Tibial artery (tissue), 4 donors: ENCODE measurements at regions not wholly inside any gene's neighbourhood (a gene's known extent, or its start where the extent isn't known, plus 50 kb on each side); places are given as distances from the start of the nearest gene placed in this dataset.

Experiments
- DNase-seq, 2 donors: peaks; one replicate each; pipeline ENCODE4 v3.0.0-alpha.2; 2019
- H3K27ac ChIP-seq, 2 donors: fragments of 200-600 bp; sonication (generic) in 1 of 2; 1 replicate in 1 of 2; 2 replicates in 1 of 2; pipeline ENCODE4 v1.5.1; 2018 to 2019; ENCODE audit warnings: mild to moderate bottlenecking in 1 of 2
- H3K27me3 ChIP-seq, 2 donors: fragments of 200-600 bp; sonication (generic) in 1 of 2; one replicate each; pipeline versions ENCODE4 v1.5.1 to v1.6.0; 2016 to 2019
- H3K36me3 ChIP-seq, 3 donors: fragments of 200-600 bp; sonication (generic) in 2 of 3; one replicate each; pipeline ENCODE4 v1.5.1; 2016 to 2019; ENCODE audit warnings: mild to moderate bottlenecking in 2 of 3
- H3K4me1 ChIP-seq, 4 donors: fragments of 200-600 bp; sonication (generic) in 2 of 4; 1 replicate in 3 of 4; 2 replicates in 1 of 4; pipeline ENCODE4 v1.5.1; 2016 to 2019
- H3K4me3 ChIP-seq, 2 donors: fragments of 200-600 bp; sonication (generic) in 1 of 2; 1 replicate in 1 of 2; 2 replicates in 1 of 2; pipeline ENCODE4 v1.5.1; 2018 to 2019; ENCODE audit warnings: mild to moderate bottlenecking in 2 of 2
- H3K9me3 ChIP-seq, 3 donors: fragments of 200-600 bp; sonication (generic) in 1 of 3; one replicate each; pipeline ENCODE4 v1.5.1; 2016 to 2019
- intact Hi-C: fragments of 100-400 bp; cut with DNase I; formaldehyde crosslinking; loops from one replicate; pipeline ENCODE4 v1.15.0; 2023; ENCODE audit warnings: low total_unique reads
- TF ChIP-seq, protein P1 (sequence below), 2 experiments: fragments of 200-600 bp in 1 of 2; fragments of 450-650 bp in 1 of 2; IDR thresholded peaks; one replicate each; pipeline ENCODE4 v1.5.1; 2017 to 2019; ENCODE audit warnings: antibody characterized with exemption in 2 of 2, mild to moderate bottlenecking in 1 of 2, moderate library complexity in 1 of 2

DNA sequence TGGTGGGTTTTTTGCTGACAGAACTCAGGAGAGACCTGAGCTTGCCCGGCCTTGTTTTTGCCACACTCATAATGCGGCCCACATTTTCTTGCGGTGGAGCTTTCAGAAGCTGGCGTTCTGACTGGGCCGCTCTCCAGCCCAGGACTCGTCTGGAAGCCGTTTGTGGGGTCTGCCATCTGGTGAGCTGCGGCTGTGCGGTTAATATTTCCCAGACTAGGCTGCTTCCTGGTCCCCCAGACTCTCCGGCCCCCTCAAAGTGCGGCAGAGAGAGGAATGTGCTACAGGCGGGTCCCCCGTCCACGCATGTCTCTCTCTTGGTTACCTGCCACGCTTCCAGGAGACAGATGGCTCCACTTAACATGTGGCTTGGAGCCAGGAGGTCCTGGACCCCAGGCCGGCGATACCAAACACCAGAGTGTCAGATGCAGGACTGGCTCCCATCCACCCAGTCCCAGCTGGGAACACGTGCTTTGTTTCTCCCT is 128.9 kb upstream of the PMEPA1 start:
- H3K9me3 ChIP-seq: no peaks in the 10 kb centered on the region
- intact Hi-C loops: no loop called here
- no peaks in the 10 kb centered on the region for H3K27me3 ChIP-seq
- DNase-seq: no peak
- H3K36me3 ChIP-seq: no peaks in the 10 kb centered on the region
- TF ChIP-seq, protein P1, sequence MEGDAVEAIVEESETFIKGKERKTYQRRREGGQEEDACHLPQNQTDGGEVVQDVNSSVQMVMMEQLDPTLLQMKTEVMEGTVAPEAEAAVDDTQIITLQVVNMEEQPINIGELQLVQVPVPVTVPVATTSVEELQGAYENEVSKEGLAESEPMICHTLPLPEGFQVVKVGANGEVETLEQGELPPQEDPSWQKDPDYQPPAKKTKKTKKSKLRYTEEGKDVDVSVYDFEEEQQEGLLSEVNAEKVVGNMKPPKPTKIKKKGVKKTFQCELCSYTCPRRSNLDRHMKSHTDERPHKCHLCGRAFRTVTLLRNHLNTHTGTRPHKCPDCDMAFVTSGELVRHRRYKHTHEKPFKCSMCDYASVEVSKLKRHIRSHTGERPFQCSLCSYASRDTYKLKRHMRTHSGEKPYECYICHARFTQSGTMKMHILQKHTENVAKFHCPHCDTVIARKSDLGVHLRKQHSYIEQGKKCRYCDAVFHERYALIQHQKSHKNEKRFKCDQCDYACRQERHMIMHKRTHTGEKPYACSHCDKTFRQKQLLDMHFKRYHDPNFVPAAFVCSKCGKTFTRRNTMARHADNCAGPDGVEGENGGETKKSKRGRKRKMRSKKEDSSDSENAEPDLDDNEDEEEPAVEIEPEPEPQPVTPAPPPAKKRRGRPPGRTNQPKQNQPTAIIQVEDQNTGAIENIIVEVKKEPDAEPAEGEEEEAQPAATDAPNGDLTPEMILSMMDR (IDR thresholded peaks at IDR 0.05): no peak
- H3K27ac ChIP-seq: no peak overlapping the region
- H3K4me3 ChIP-seq: no peak overlapping the region
- no peaks in the 10 kb centered on the region for H3K4me1 ChIP-seq

DNA sequence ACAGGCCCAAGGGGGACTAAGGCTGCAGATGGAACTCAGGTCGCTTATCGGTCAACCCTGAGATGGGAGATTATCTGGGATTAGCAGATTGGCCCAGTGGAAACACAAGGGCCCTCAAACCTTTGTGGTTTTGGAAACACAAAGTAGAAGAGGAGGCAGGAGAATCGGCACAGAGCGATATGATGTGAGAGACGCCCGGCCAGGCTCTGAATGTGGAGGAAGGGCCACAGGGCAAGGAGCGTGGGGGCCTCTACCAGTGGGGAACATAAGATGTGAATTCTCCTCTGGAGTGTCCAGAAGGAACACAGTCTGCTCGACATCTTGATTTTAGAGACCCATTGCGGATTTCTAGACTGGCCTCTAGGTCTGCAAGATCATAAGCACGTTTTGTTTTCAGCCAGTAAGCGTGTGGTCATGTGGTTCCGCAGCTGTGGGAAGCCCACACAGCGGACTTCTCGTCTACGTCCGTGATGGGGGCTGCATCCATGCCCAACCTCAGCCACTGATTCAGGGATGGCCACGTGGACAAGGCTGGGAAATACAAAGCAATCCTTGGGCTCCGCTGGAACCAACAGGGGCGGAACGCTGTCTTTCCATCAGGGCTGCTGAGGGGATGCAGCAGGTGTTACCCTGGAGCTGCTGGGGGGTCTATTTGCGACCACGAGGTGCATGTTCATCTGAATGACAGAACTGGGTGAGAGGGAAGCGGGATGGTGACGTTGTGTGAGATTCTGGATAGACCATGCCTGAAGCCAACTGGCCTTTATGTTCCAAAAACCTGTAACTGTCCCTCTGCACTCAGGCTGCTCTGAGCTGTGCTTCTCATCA is 127.6 kb upstream of the PMEPA1 start:
- no peak overlapping the region for H3K4me3 ChIP-seq
- DNase-seq: no peak
- no peaks in the 10 kb centered on the region for H3K4me1 ChIP-seq
- H3K36me3 ChIP-seq: no peaks in the 10 kb centered on the region
- no peaks in the 10 kb centered on the region for H3K27me3 ChIP-seq
- TF ChIP-seq, protein P1 (IDR thresholded peaks at IDR 0.05): no peak
- no peaks in the 10 kb centered on the region for H3K9me3 ChIP-seq
- no peak overlapping the region for H3K27ac ChIP-seq
- intact Hi-C loops: no loop called here

DNA sequence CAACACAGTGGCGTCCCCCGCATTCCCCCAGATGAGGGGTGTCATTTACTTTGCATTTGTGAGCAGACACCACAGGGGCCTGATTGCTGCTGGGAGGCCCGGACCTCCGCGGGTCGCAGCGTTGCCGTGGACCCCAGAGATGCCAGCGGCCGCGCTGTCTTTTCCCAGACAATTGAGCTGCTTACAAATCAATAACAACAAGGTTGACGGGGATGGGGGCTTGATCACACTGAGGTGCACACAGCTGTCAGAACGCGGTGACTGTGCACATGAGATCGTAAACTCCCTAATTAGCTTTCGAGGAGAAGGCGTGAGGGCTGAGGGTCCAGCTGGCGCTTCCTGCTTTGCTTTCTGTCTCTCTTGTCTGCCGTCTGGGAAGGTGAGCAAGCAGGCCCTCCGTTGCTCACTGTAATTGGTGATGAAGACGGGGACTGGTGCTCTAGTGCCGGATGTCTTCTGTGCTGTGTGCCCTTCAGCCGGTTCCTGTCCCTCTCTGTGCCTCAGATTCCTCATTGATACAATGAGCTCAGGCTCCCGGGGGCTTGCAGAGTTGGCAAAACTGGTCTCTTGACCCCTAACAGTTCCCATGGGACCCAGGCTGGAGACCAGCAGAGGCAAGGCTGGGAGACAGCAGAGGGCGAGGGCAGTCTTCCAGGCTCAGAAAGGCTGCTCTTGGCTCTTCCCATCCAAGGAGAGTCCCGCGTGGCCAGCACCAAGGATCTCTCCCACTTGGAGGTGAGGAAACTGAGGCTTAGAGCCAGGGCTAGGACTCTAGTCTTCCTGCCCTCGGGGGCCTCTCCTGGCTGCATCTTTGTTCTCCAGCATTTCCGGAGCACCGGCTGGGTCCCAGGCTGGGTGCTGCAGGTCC is 126.0 kb upstream of the PMEPA1 start:
- TF ChIP-seq, protein P1 (IDR thresholded peaks at IDR 0.05): no peak
- Histone ChIP-seq H3K27me3 (no peaks in the 10 kb centered on the region), H3K9me3 (no peaks in the 10 kb centered on the region), H3K4me1 (peaks cover 0 to 11% (median 3%) of the 10 kb centered on the region in 4 donors), H3K27ac (no peak overlapping the region), H3K36me3 (no peaks in the 10 kb centered on the region), H3K4me3 (no peak overlapping the region)
- DNase-seq: peak in 1 of 2 donors; percentile 33
- intact Hi-C loops: no loop called here

DNA sequence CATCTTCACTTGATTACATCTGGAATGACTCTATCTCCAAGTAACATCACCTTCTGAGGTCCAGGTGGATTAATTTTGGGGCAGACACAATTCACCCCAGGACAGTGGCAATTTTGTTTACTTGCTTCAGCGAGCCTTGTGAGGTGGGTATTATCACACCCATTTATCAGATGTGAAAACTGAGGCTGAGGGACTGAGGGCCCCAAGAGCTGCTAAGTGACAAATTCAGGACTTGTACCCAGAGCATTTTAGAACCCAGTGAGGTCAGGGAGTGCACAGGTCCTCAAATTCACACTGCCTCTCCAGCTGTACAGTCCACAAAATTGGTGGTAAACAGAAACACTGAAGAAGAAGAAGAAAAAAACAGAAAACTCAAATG is 125.2 kb upstream of the PMEPA1 start:
- peaks cover 0 to 11% (median 3%) of the 10 kb centered on the region in 4 donors for H3K4me1 ChIP-seq
- no peak overlapping the region for H3K27ac ChIP-seq
- no peaks in the 10 kb centered on the region for H3K9me3 ChIP-seq
- DNase-seq: no peak
- no peaks in the 10 kb centered on the region for H3K36me3 ChIP-seq
- TF ChIP-seq, protein P1 (IDR thresholded peaks at IDR 0.05): no peak
- no peak overlapping the region for H3K4me3 ChIP-seq
- no peaks in the 10 kb centered on the region for H3K27me3 ChIP-seq
- intact Hi-C loops: no loop called here

DNA sequence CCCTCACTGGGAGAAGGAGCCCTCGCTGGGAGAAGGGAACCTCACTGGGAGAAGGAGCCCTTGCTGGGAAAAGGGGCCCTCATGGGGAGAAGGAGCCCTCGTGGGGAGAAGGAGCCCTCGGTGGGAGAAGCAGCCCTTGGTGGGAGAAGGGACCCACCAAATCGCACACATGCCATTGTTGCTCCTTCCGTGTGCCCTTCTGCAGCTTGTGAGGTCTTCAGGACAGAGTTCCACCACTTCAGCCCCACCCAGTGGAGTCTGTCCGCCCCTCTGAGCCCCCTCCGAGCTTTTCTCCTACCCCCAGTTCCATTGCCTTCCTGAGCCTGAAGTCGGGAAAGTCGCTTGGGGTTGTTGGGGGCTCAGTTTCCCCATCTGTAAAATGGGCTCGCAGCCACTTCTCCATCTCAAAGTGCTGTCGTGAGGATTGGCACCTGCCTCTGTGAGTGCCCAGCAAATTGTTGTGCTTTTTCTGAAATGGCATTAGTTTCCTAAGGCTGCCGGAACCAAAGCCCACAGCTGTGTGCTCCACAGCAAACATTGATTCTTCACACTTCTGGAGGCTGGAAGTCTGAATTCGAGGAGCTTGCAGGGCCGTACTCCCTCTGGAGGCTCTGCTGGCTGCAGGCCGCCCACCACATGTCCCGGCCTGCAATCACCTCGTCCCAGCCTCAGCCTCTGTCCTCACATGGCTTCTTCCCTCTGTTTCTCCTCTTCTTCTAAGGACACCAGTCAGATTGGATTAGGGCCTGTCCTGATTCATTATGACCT is 124.7 kb upstream of the PMEPA1 start:
- TF ChIP-seq, protein P1 (IDR thresholded peaks at IDR 0.05): no peak
- no peaks in the 10 kb centered on the region for H3K27me3 ChIP-seq
- H3K36me3 ChIP-seq: no peaks in the 10 kb centered on the region
- H3K27ac ChIP-seq: no peak overlapping the region
- DNase-seq: no peak
- no peak overlapping the region for H3K4me3 ChIP-seq
- H3K9me3 ChIP-seq: no peaks in the 10 kb centered on the region
- intact Hi-C loops: no loop called here
- H3K4me1 ChIP-seq: peaks cover 0 to 11% (median 3%) of the 10 kb centered on the region in 4 donors
